C4-2B (cell line): ENCODE measurements at regions not wholly inside any gene's neighbourhood (a gene's known extent, or its start where the extent isn't known, plus 50 kb on each side); places are given as distances from the start of the nearest gene placed in this dataset.

ENCODE experiments used
- CTCF ChIP-seq: fragments of 450-650 bp; conservative IDR thresholded peaks from 2 replicates; pipeline ENCODE4 v1.5.1; 2017; ENCODE audit warnings: mild to moderate bottlenecking
- ZFX ChIP-seq: fragments of 450-650 bp; IDR thresholded peaks from 2 replicates; pipeline ENCODE4 v1.6.1; 2017

DNA sequence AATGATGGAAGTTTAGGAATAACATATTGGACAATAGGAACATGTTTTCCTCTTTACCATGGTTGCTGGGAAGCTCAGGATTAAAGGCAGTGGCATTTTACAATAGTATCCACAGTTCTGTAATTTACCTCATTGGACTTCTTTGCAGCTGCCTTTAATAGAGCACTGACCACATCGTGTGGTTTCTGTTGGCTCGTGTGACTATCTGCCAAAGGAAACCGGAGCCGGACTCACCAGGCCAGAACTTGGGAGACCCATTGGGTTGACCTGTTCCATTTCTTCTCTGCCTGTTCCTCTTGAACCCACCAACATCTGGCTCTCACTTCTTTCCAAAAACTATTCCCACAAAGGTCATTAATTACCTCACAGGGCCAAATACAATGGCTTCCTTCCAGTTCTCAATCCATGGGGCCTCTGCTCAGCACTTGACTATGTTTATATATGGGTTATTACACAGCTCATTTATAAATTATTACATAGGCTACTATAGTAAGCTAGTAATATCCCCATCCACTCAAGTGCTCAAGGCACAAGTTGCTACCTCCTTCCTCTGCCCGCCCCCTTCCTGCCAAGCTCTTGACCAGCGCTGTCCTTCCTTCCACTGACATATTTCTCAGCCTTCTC lies 121.5 kb upstream of the VASH1 start:
- TF ChIP-seq CTCF, result no peak
- no peak for TF ChIP-seq ZFX
